ENCODE measurements at regions not wholly inside any gene's neighbourhood (a gene's known extent, or its start where the extent isn't known, plus 50 kb on each side); places are given as distances from the start of the nearest gene placed in this dataset.

- no peak overlapping the region for H3K4me2 ChIP-seq (ENCODE audit: control insufficient read depth, extremely low read depth, insufficient read depth, low read depth, low read length)
- no peaks in the 10 kb centered on the region for H3K36me3 ChIP-seq (ENCODE audit: control insufficient read depth in 2 of 2, extremely low read depth in 1 of 2, insufficient read depth in 2 of 2, low read length in 2 of 2)
- H3K27me3 ChIP-seq (ENCODE audit: control insufficient read depth, extremely low read depth, insufficient read depth, low read length): peaks cover 15% of the 10 kb centered on the region
- H3K4me3 ChIP-seq (ENCODE audit: control insufficient read depth in 2 of 3, extremely low read depth in 1 of 3, insufficient read depth in 2 of 3, low read depth in 1 of 3, low read length in 3 of 3): no peak overlapping the region
- no peak overlapping the region for H3K9ac ChIP-seq (ENCODE audit: control insufficient read depth, extremely low read depth, insufficient read depth, low read length)
- DNase-seq (ENCODE audit: low read depth, low spot score) (no peak), FAIRE-seq (no peak)
- H3K9me3 ChIP-seq (ENCODE audit: control insufficient read depth, low read depth, low read length): no peaks in the 10 kb centered on the region
- no peak overlapping the region for H2AFZ ChIP-seq (ENCODE audit: control insufficient read depth, low read length)
- H3K79me2 ChIP-seq (ENCODE audit: control insufficient read depth, insufficient read depth, low read length): no peaks in the 10 kb centered on the region
- peaks cover 16% of the 10 kb centered on the region for H3K4me1 ChIP-seq (ENCODE audit: control insufficient read depth, extremely low read depth, insufficient read depth, low read length)
- dilution Hi-C loops (cut with MboI; ENCODE audit: extremely low pct_ligation_motif_present, low sequenced_read_pairs): no loop called here
- H4K20me1 ChIP-seq (ENCODE audit: control insufficient read depth, extremely low read depth, insufficient read depth, low read length): no peaks in the 10 kb centered on the region
- TF ChIP-seq EZH2 (IDR thresholded peaks at IDR 0.05; ENCODE audit: low read length): no peak
- no peak overlapping the region for H3K27ac ChIP-seq (ENCODE audit: control insufficient read depth, insufficient read depth, low read length)
- no peaks in the 10 kb centered on the region for H3K9me1 ChIP-seq (ENCODE audit: control insufficient read depth, extremely low read depth, insufficient read depth, low read length)
Observed at GRCh38 chr15:97755726-97756125, 204.8 kb upstream of the ARRDC4 start.

- peak; percentile 84 for FAIRE-seq
Observed at GRCh38 chr15:97759363-97759762, 201.1 kb upstream of the ARRDC4 start.

More at GRCh38 chr15:97759363-97759762, 201.1 kb upstream of the ARRDC4 start:
- Histone ChIP-seq H3K9me1 (ENCODE audit: control insufficient read depth, extremely low read depth, insufficient read depth, low read length) (no peaks in the 10 kb centered on the region), H3K27me3 (ENCODE audit: control insufficient read depth, extremely low read depth, insufficient read depth, low read length) (peaks cover 15% of the 10 kb centered on the region), H3K79me2 (ENCODE audit: control insufficient read depth, insufficient read depth, low read length) (no peaks in the 10 kb centered on the region), H3K4me1 (ENCODE audit: control insufficient read depth, extremely low read depth, insufficient read depth, low read length) (peaks cover 27% of the 10 kb centered on the region), H3K9me3 (ENCODE audit: control insufficient read depth, low read depth, low read length) (no peaks in the 10 kb centered on the region), H2AFZ (ENCODE audit: control insufficient read depth, low read length) (no peak overlapping the region), H3K9ac (ENCODE audit: control insufficient read depth, extremely low read depth, insufficient read depth, low read length) (no peak overlapping the region), H3K4me3 (ENCODE audit: control insufficient read depth in 2 of 3, extremely low read depth in 1 of 3, insufficient read depth in 2 of 3, low read depth in 1 of 3, low read length in 3 of 3) (no peak overlapping the region), H4K20me1 (ENCODE audit: control insufficient read depth, extremely low read depth, insufficient read depth, low read length) (no peaks in the 10 kb centered on the region), H3K27ac (ENCODE audit: control insufficient read depth, insufficient read depth, low read length) (no peak overlapping the region), H3K4me2 (ENCODE audit: control insufficient read depth, extremely low read depth, insufficient read depth, low read depth, low read length) (peak overlapping the region; percentile 14), H3K36me3 (ENCODE audit: control insufficient read depth in 2 of 2, extremely low read depth in 1 of 2, insufficient read depth in 2 of 2, low read length in 2 of 2) (no peaks in the 10 kb centered on the region)
- dilution Hi-C loops (cut with MboI; ENCODE audit: extremely low pct_ligation_motif_present, low sequenced_read_pairs): no loop called here
- peak; percentile 60 for DNase-seq (ENCODE audit: low read depth, low spot score)
- TF ChIP-seq EZH2 (IDR thresholded peaks at IDR 0.05; ENCODE audit: low read length): no peak
- TF ChIP-seq CTCF (optimal IDR thresholded peaks at IDR 0.05 in 1 of 3, IDR thresholded peaks at IDR 0.05 in 1 of 3, conservative IDR thresholded peaks at IDR 0.05 in 1 of 3; ENCODE audit: extremely low read depth in 1 of 3, insufficient read depth in 2 of 3, low read length in 3 of 3): no peak
